ENCODE measurements at regions not wholly inside any gene's neighbourhood (a gene's known extent, or its start where the extent isn't known, plus 50 kb on each side); places are given as distances from the start of the nearest gene placed in this dataset.

DNA sequence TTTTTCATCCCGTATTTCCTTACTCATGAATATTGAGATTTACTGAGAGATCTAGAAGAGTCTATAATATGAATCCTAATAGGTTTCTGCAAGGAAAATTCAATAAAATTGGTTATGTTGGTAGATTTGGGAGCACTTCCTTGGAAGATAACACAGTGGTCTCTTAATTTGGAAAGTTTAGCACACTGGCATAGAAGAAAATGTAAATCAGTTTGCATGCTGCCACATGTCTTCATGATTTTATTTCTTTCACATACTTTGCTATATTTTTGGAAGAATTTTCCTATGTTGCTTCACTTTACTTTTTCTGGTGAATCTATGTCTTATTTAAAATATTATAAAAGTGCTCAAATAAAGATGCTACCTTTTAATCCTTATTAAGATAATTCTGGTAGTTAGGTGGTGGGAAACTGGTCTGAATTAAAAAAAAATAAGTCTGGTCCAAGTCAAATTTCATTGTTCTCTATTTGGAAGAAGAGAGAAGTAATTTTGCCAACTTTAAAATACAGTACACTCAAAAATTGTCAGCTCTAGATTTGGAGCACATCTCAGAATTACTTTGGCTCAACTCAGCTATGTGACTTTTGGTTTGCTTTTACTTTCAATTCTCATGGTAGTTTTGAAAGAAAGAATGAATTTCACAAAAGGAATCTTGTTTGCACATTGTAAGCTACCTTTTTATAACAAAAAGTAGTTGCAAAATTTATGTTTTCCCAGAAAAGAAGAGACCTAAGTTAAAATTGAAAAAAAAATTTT is 197.3 kb downstream of the CENPW start:
- no peak for TF ChIP-seq CTCF (IDR thresholded peaks at IDR 0.05; ENCODE audit: insufficient read depth, low read length, poor library complexity, severe bottlenecking)
- TF ChIP-seq EZH2phosphoT487 (conservative IDR thresholded peaks at IDR 0.05; ENCODE audit: low read length), result no peak
- Histone ChIP-seq H3K9me2 (replicated peaks; ENCODE audit: insufficient read depth, low read length) (no peaks in the 10 kb centered on the region), H3K36me3 (ENCODE audit: low read length) (no peaks in the 10 kb centered on the region), H3K27me3 (ENCODE audit: low read length) (no peaks in the 10 kb centered on the region), H2AFZ (ENCODE audit: low read depth, low read length, severe bottlenecking) (no peak overlapping the region), H4K20me1 (ENCODE audit: low read depth, low read length) (no peaks in the 10 kb centered on the region), H3K27ac (ENCODE audit: low read depth, low read length) (no peak overlapping the region), H3F3A (ENCODE audit: insufficient read depth) (no peaks in the 10 kb centered on the region), H3K9ac (ENCODE audit: low read length) (no peak overlapping the region), H3K4me2 (ENCODE audit: low read depth, low read length, poor library complexity, severe bottlenecking) (no peak overlapping the region), H3K9me3 (ENCODE audit: insufficient read depth, low read length) (no peaks in the 10 kb centered on the region), H3K79me2 (ENCODE audit: insufficient read depth, low read length) (no peaks in the 10 kb centered on the region), H3K4me3 (ENCODE audit: insufficient read depth, low read length, poor library complexity, severe bottlenecking) (no peak overlapping the region)

- no peak for TF ChIP-seq CTCF (IDR thresholded peaks at IDR 0.05; ENCODE audit: insufficient read depth, low read length, poor library complexity, severe bottlenecking)
- TF ChIP-seq EZH2phosphoT487 (conservative IDR thresholded peaks at IDR 0.05; ENCODE audit: low read length), result no peak
- no peaks in the 10 kb centered on the region for H4K20me1 ChIP-seq (ENCODE audit: low read depth, low read length)
- H3K27ac ChIP-seq (ENCODE audit: low read depth, low read length), result no peak overlapping the region
- no peaks in the 10 kb centered on the region for H3K79me2 ChIP-seq (ENCODE audit: insufficient read depth, low read length)
- no peak overlapping the region for H2AFZ ChIP-seq (ENCODE audit: low read depth, low read length, severe bottlenecking)
- H3K9me2 ChIP-seq (replicated peaks; ENCODE audit: insufficient read depth, low read length), result no peaks in the 10 kb centered on the region
- H3K4me2 ChIP-seq (ENCODE audit: low read depth, low read length, poor library complexity, severe bottlenecking), result no peak overlapping the region
- no peaks in the 10 kb centered on the region for H3K36me3 ChIP-seq (ENCODE audit: low read length)
- H3K9me3 ChIP-seq (ENCODE audit: insufficient read depth, low read length), result no peaks in the 10 kb centered on the region
- H3K4me3 ChIP-seq (ENCODE audit: insufficient read depth, low read length, poor library complexity, severe bottlenecking), result no peak overlapping the region
- H3K27me3 ChIP-seq (ENCODE audit: low read length), result no peaks in the 10 kb centered on the region
- H3K9ac ChIP-seq (ENCODE audit: low read length), result no peak overlapping the region
- no peaks in the 10 kb centered on the region for H3F3A ChIP-seq (ENCODE audit: insufficient read depth)
Measured at GRCh38 chr6:126539022-126539421, 199.1 kb downstream of the CENPW start.

DNA sequence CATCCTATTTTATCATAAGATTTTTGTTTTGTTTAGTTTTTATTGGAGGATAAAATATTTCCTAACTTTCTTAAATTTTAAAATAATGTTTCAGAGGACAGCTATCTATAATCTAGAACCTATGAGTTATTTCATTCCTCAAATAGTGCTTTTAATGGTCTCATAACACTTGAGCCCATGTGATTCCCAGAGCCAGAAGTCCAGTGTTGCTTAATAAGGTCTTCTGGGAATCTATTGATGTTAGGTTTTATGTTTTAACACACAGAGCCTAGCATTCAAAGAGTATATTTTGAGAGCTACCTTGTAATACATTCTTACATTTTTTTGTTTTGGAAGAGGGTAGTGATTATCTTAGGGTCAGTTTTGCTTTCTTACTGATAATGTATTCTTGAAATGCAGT is 200.2 kb downstream of the CENPW start:
- H3K79me2 ChIP-seq (ENCODE audit: insufficient read depth, low read length), result no peaks in the 10 kb centered on the region
- no peaks in the 10 kb centered on the region for H3K9me2 ChIP-seq (replicated peaks; ENCODE audit: insufficient read depth, low read length)
- no peaks in the 10 kb centered on the region for H4K20me1 ChIP-seq (ENCODE audit: low read depth, low read length)
- H3K36me3 ChIP-seq (ENCODE audit: low read length), result no peaks in the 10 kb centered on the region
- no peaks in the 10 kb centered on the region for H3K9me3 ChIP-seq (ENCODE audit: insufficient read depth, low read length)
- no peak overlapping the region for H3K9ac ChIP-seq (ENCODE audit: low read length)
- H3K4me3 ChIP-seq (ENCODE audit: insufficient read depth, low read length, poor library complexity, severe bottlenecking), result no peak overlapping the region
- no peaks in the 10 kb centered on the region for H3F3A ChIP-seq (ENCODE audit: insufficient read depth)
- H3K27me3 ChIP-seq (ENCODE audit: low read length), result no peaks in the 10 kb centered on the region
- H3K4me2 ChIP-seq (ENCODE audit: low read depth, low read length, poor library complexity, severe bottlenecking), result no peak overlapping the region
- no peak overlapping the region for H2AFZ ChIP-seq (ENCODE audit: low read depth, low read length, severe bottlenecking)
- TF ChIP-seq EZH2phosphoT487 (conservative IDR thresholded peaks at IDR 0.05; ENCODE audit: low read length) (no peak), CTCF (IDR thresholded peaks at IDR 0.05; ENCODE audit: insufficient read depth, low read length, poor library complexity, severe bottlenecking) (no peak)
- no peak overlapping the region for H3K27ac ChIP-seq (ENCODE audit: low read depth, low read length)
